HG03571 (cell line): ENCODE measurements at regions not wholly inside any gene's neighbourhood (a gene's known extent, or its start where the extent isn't known, plus 50 kb on each side); places are given as distances from the start of the nearest gene placed in this dataset.

Experiments
- ATAC-seq: cut with Tn5 transposase; IDR thresholded peaks from one replicate; pipeline ENCODE4 v1.9.1; 2021; ENCODE audit not compliant: unreplicated experiment

GRCh38 chr6:122098201-122098678 is 301.2 kb upstream of the HSF2 start:
- no peak for ATAC-seq

GRCh38 chr6:122102026-122102425 is 297.4 kb upstream of the HSF2 start:
- no peak for ATAC-seq

GRCh38 chr6:122107256-122107852 is 292.1 kb upstream of the HSF2 start:
- ATAC-seq = no peak

- ATAC-seq = no peak
These were observed 290.4 kb upstream of the HSF2 start for GRCh38 chr6:122109075-122109474.

GRCh38 chr6:122114717-122115116 is 284.7 kb upstream of the HSF2 start:
- ATAC-seq = no peak

GRCh38 chr6:122116119-122116834 is 283.2 kb upstream of the HSF2 start:
- ATAC-seq = no peak

- ATAC-seq = no peak
These were observed 282.4 kb upstream of the HSF2 start for GRCh38 chr6:122116835-122117627.

- no peak for ATAC-seq
These were observed 280.4 kb upstream of the HSF2 start for GRCh38 chr6:122118945-122119506.

GRCh38 chr6:122122202-122122601 is 277.2 kb upstream of the HSF2 start:
- ATAC-seq = no peak

GRCh38 chr6:122122686-122123085 is 276.8 kb upstream of the HSF2 start:
- no peak for ATAC-seq

GRCh38 chr6:122124908-122125307 is 274.5 kb upstream of the HSF2 start:
- ATAC-seq = no peak

- ATAC-seq = no peak
These were observed 272.6 kb upstream of the HSF2 start for GRCh38 chr6:122126894-122127293.

- no peak for ATAC-seq
These were observed 271.0 kb upstream of the HSF2 start for GRCh38 chr6:122128445-122128844.

GRCh38 chr6:122129313-122130025 is 270.0 kb upstream of the HSF2 start:
- no peak for ATAC-seq

- no peak for ATAC-seq
These were observed 269.5 kb upstream of the HSF2 start for GRCh38 chr6:122130026-122130348.

GRCh38 chr6:122130518-122130917 is 268.9 kb upstream of the HSF2 start:
- ATAC-seq = no peak

GRCh38 chr6:122136386-122136785 is 263.1 kb upstream of the HSF2 start:
- no peak for ATAC-seq

- ATAC-seq = no peak
These were observed 259.4 kb upstream of the HSF2 start for GRCh38 chr6:122140031-122140430.

GRCh38 chr6:122141246-122141645 is 258.2 kb upstream of the HSF2 start:
- no peak for ATAC-seq

- ATAC-seq = no peak
These were observed 255.4 kb upstream of the HSF2 start for GRCh38 chr6:122143813-122144601.
